Loucy (cell line): ENCODE measurements at regions not wholly inside any gene's neighbourhood (a gene's known extent, or its start where the extent isn't known, plus 50 kb on each side); places are given as distances from the start of the nearest gene placed in this dataset.

ENCODE experiments used
- CTCF ChIP-seq: fragments of 200-600 bp; sonication (generic); conservative IDR thresholded peaks from 2 replicates; pipeline ENCODE4 v1.5.1; 2014; ENCODE audit warnings: mild to moderate bottlenecking, antibody characterized with exemption, low read length
- EZH2phosphoT487 ChIP-seq: fragments of 200-600 bp; IDR thresholded peaks from 2 replicates; pipeline ENCODE4 v1.6.1; 2018; ENCODE audit warnings: antibody characterized with exemption, mild to moderate bottlenecking, moderate library complexity, borderline replicate concordance

- TF ChIP-seq CTCF (no peak), EZH2phosphoT487 (no peak)
Observed at GRCh38 chr5:165624166-165624946, 2118.9 kb downstream of the MAT2B start.
